ENCODE measurements at regions not wholly inside any gene's neighbourhood (a gene's known extent, or its start where the extent isn't known, plus 50 kb on each side); places are given as distances from the start of the nearest gene placed in this dataset.

DNA sequence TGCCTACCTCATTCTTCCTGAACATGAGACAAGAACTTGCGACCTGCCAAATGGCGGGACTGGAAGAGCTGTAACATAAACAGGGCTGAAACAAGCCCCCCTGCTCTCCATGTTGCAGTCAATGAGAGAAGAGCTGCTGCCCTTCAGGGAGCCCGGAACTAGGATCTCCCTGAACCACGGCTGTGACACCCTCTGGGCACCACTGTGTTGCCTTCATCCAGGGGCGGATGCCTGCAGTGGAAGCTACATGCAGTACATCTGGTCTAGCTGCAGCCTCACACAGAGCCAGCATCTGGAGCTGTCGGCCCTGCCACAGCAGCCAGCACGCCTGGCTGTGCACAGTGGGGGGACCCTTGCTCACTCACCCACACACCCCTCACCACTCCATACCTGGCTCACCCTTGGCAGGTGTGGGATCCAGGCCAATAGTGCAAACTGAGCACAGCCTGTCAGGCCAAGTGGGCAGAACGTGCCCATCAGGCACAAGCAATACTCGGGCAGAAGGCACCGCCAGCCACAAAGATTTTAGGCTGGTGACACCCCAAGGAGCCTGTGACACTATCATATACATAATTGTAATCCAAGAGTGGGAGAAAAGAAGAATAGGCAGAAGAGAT lies 451.3 kb downstream of the HTR1B start:
- TF ChIP-seq, protein P1, sequence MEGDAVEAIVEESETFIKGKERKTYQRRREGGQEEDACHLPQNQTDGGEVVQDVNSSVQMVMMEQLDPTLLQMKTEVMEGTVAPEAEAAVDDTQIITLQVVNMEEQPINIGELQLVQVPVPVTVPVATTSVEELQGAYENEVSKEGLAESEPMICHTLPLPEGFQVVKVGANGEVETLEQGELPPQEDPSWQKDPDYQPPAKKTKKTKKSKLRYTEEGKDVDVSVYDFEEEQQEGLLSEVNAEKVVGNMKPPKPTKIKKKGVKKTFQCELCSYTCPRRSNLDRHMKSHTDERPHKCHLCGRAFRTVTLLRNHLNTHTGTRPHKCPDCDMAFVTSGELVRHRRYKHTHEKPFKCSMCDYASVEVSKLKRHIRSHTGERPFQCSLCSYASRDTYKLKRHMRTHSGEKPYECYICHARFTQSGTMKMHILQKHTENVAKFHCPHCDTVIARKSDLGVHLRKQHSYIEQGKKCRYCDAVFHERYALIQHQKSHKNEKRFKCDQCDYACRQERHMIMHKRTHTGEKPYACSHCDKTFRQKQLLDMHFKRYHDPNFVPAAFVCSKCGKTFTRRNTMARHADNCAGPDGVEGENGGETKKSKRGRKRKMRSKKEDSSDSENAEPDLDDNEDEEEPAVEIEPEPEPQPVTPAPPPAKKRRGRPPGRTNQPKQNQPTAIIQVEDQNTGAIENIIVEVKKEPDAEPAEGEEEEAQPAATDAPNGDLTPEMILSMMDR (IDR thresholded peaks at IDR 0.05): no peak
- peaks cover 0 to 6% of the 10 kb centered on the region in 2 donors for H3K4me1 ChIP-seq (ENCODE audit: control insufficient read depth in 1 of 2, low read depth in 2 of 2)
- no peak overlapping the region for H3K27ac ChIP-seq
- ATAC-seq (ENCODE audit: insufficient number of reproducible peaks, low FRiP score, low read depth): no peak
- H3K36me3 ChIP-seq: no peaks in the 10 kb centered on the region
- no peak overlapping the region for H3K4me3 ChIP-seq
- DNase-seq (ENCODE audit: low spot score): no peak
- no peaks in the 10 kb centered on the region for H3K27me3 ChIP-seq (replicated peaks; ENCODE audit: insufficient read depth)
- H3K9me3 ChIP-seq: peaks cover 3% of the 10 kb centered on the region

DNA sequence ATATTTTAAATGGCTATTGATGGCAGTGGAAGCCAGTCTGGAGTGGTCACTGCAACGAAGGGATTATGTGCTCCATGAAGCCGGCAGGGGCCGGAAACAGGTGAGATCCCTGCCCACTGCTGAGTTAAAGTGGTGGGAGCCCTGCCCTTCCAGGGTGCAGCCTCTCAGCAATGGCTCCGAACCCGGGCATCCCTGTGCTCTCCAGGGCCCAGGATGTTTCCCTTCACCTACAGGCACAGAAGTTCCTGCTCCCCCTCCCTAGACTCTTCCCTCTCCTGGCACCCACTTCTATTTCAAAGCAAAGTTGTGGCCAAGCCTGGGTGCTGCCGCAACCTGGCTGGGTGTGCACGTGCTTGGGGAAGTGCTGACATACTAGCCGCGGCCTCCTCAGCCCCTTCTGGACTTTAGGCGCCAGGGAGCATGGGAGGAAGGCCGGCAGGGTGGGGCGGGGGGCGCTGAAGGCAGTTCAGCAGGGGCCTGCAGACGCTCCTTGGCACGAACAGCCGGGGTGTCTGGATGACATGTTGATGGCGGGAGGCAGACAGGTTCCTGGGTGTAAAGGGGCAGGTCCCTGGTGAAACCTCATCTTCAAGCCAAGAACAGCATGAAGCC lies 452.3 kb downstream of the HTR1B start:
- ATAC-seq (ENCODE audit: insufficient number of reproducible peaks, low FRiP score, low read depth): no peak
- Histone ChIP-seq H3K9me3 (peaks cover 3% of the 10 kb centered on the region), H3K27ac (no peak overlapping the region), H3K36me3 (no peaks in the 10 kb centered on the region), H3K27me3 (replicated peaks; ENCODE audit: insufficient read depth) (no peaks in the 10 kb centered on the region), H3K4me1 (ENCODE audit: control insufficient read depth in 1 of 2, low read depth in 2 of 2) (peaks cover 0 to 6% of the 10 kb centered on the region in 2 donors), H3K4me3 (no peak overlapping the region)
- no peak for DNase-seq (ENCODE audit: low spot score)
- TF ChIP-seq, protein P1 (IDR thresholded peaks at IDR 0.05): no peak

DNA sequence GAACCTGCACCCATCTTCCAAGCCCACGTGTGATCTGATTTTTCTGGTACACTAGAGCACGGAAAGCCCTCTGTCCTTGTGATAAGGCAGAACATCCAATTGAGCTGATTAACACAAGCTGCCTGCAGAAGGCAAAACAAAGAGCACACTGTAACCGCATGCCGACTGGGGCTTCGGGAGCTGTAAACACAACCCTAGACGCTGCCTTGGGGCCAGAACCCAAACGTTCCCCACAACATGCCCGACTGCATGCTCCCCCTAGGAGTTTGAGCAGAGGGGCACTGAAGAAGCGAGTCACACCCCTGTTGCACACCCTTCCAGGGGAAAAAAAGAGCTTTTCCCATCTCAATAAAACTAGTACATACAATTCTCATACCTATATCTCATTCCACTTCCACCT lies 470.7 kb downstream of the HTR1B start:
- ATAC-seq (ENCODE audit: insufficient number of reproducible peaks, low FRiP score, low read depth) (no peak), DNase-seq (ENCODE audit: low spot score) (no peak)
- no peaks in the 10 kb centered on the region for H3K9me3 ChIP-seq
- H3K36me3 ChIP-seq: no peaks in the 10 kb centered on the region
- H3K4me3 ChIP-seq: no peak overlapping the region
- H3K4me1 ChIP-seq (ENCODE audit: control insufficient read depth in 1 of 2, low read depth in 2 of 2): no peaks in the 10 kb centered on the region
- no peaks in the 10 kb centered on the region for H3K27me3 ChIP-seq (replicated peaks; ENCODE audit: insufficient read depth)
- TF ChIP-seq, protein P1 (IDR thresholded peaks at IDR 0.05): no peak
- no peak overlapping the region for H3K27ac ChIP-seq

DNA sequence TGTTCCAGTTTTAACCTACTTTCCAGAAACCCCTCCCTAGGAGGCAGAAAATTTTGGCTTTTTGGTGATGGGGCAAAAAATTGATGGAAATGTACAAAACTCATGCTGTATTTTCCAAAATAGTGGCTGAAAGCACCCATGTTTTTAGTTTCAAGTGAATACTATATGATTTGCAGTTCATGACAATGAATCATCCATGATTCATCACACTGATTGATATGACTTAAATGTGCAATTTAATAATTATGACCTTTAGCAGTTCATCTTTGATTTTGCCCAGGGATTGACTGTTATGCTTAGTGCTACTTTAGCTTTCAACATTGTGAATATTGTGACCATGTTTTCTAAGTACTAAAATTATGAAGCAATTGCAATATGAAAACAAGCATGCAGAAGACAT lies 478.7 kb downstream of the HTR1B start:
- Histone ChIP-seq H3K27ac (no peak overlapping the region), H3K4me1 (ENCODE audit: control insufficient read depth in 1 of 2, low read depth in 2 of 2) (peaks cover 0 to 6% of the 10 kb centered on the region in 2 donors), H3K9me3 (no peaks in the 10 kb centered on the region), H3K4me3 (no peak overlapping the region), H3K27me3 (replicated peaks; ENCODE audit: insufficient read depth) (no peaks in the 10 kb centered on the region), H3K36me3 (no peaks in the 10 kb centered on the region)
- TF ChIP-seq, protein P1 (IDR thresholded peaks at IDR 0.05): no peak
- no peak for ATAC-seq (ENCODE audit: insufficient number of reproducible peaks, low FRiP score, low read depth)
- DNase-seq (ENCODE audit: low spot score): no peak

DNA sequence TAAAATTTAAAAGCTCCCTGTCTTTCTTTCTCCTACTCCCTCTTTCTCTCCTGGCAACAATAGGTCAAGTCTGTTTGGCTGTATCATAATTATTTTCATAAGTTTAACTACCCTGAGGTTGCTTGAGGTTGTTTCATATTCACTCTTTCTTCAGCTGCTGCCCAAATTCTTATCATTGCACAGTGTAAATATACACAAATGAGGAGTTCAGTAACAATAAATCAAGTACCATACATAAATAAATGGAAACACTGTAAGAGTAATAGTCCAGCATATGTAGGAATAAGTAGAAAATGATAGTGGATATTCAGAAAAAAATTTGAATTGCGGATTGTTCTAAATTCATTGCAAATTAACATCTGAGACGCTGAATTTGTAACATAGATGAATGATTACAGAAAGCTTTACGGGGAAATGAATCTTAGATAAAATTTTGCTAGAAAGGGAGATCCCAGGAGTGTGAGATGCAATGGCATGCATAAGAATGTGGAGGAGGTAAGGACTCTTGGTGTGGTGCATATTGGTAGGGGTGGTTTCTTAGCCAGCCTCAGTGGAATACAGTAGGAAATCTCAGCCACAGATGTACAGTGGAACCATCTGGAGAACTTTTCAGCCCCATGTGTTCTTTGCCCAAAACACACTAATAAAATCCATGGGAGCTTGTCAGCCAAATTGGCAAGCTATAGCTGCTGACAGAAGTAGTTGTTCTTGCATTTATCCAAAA lies 480.7 kb downstream of the HTR1B start:
- TF ChIP-seq, protein P1 (IDR thresholded peaks at IDR 0.05): no peak
- ATAC-seq (ENCODE audit: insufficient number of reproducible peaks, low FRiP score, low read depth) (no peak), DNase-seq (ENCODE audit: low spot score) (no peak)
- Histone ChIP-seq H3K36me3 (no peaks in the 10 kb centered on the region), H3K9me3 (no peaks in the 10 kb centered on the region), H3K27ac (no peak overlapping the region), H3K4me1 (ENCODE audit: control insufficient read depth in 1 of 2, low read depth in 2 of 2) (peaks cover 0 to 6% of the 10 kb centered on the region in 2 donors), H3K4me3 (no peak overlapping the region), H3K27me3 (replicated peaks; ENCODE audit: insufficient read depth) (no peaks in the 10 kb centered on the region)

Measured in thoracic aorta (tissue), 2 donors.